Endodermal cell (in vitro differentiated cells): ENCODE measurements at regions not wholly inside any gene's neighbourhood (a gene's known extent, or its start where the extent isn't known, plus 50 kb on each side); places are given as distances from the start of the nearest gene placed in this dataset.

ENCODE experiments used
- DNase-seq: peaks from one replicate; pipeline ENCODE4 v3.0.0-alpha.2; 2017
- H3K27ac ChIP-seq: 2 replicates; pipeline ENCODE4 v1.5.1; 2013; ENCODE audit warnings: mild to moderate bottlenecking, low read depth, low read length, moderate library complexity
- H3K27me3 ChIP-seq: 2 replicates; pipeline ENCODE4 v1.6.1; 2013; ENCODE audit warnings: mild to moderate bottlenecking, low read length, moderate library complexity; ENCODE audit not compliant: insufficient read depth, control insufficient read depth, poor library complexity, severe bottlenecking
- H3K36me3 ChIP-seq: 2 replicates; pipeline ENCODE4 v1.7.0; 2013; ENCODE audit warnings: mild to moderate bottlenecking, low read length, moderate library complexity; ENCODE audit not compliant: control insufficient read depth, insufficient read depth
- H3K4me1 ChIP-seq: one replicate; pipeline ENCODE4 v1.7.0; 2013; ENCODE audit warnings: low read length; ENCODE audit not compliant: control insufficient read depth, insufficient read depth
- H3K4me3 ChIP-seq: 2 replicates; pipeline ENCODE4 v1.5.1; 2013; ENCODE audit warnings: mild to moderate bottlenecking, low read length, moderate library complexity
- H3K9ac ChIP-seq: 2 replicates; pipeline ENCODE4 v1.6.1; 2013; ENCODE audit warnings: mild to moderate bottlenecking, low read length, moderate library complexity; ENCODE audit not compliant: poor library complexity, severe bottlenecking; ENCODE audit errors: extremely low read depth
- H3K9me3 ChIP-seq: 2 replicates; pipeline ENCODE4 v1.6.1; 2013; ENCODE audit warnings: mild to moderate bottlenecking, low read length, moderate library complexity; ENCODE audit not compliant: control insufficient read depth
- H3K27ac Mint-ChIP-seq: 2 replicates; pipeline ENCODE4 v1.8.0; 2020; ENCODE audit warnings: mixed read lengths
- H3K27me3 Mint-ChIP-seq: 2 replicates; pipeline ENCODE4 v1.8.0; 2021; ENCODE audit warnings: mild to moderate bottlenecking, mixed read lengths; ENCODE audit not compliant: insufficient read depth
- H3K36me3 Mint-ChIP-seq: 2 replicates; pipeline ENCODE4 v1.8.0; 2020; ENCODE audit warnings: low read depth, mixed read lengths
- H3K4me1 Mint-ChIP-seq: 2 replicates; pipeline ENCODE4 v1.8.0; 2020; ENCODE audit warnings: mixed read lengths
- H3K4me3 Mint-ChIP-seq: 2 replicates; pipeline ENCODE4 v1.8.0; 2020; ENCODE audit warnings: mild to moderate bottlenecking, moderate library complexity, mixed read lengths
- H3K9me3 Mint-ChIP-seq: 2 replicates; pipeline ENCODE4 v1.8.0; 2020; ENCODE audit warnings: mild to moderate bottlenecking, mixed read lengths
- CTCF ChIP-seq: fragments of 200-600 bp; sonication (generic); conservative IDR thresholded peaks from 2 replicates; pipeline ENCODE4 v1.5.0; 2021; ENCODE audit warnings: antibody characterized with exemption, mild to moderate bottlenecking
- WGBS, 2 experiments: methylation state at CpG; one replicate each; pipeline versions ENCODE4 v1.1.5 to v1.1.7; 2013; ENCODE audit warnings: missing lambda C conversion rate in 2 of 2, mixed read lengths in 1 of 2; ENCODE audit not compliant: insufficient coverage in 1 of 2, insufficient read length in 1 of 2; 5-methylcytosine and 5-hydroxymethylcytosine counted together

- no peaks in the 10 kb centered on the region for H3K27me3 ChIP-seq
- H3K27ac ChIP-seq: no peak overlapping the region
- Mint-ChIP-seq H3K4me3 (no peak overlapping the region), H3K4me1 (no peaks in the 10 kb centered on the region), H3K9me3 (peaks cover 80% of the 10 kb centered on the region), H3K27me3 (no peaks in the 10 kb centered on the region), H3K27ac (no peak overlapping the region), H3K36me3 (no peaks in the 10 kb centered on the region)
- WGBS, 2 experiments: 53% methylated on average over 2 of the region's 3 CpGs; no CpG with 5 or more reads in 1 of the 2 experiments
- H3K9ac ChIP-seq: no peak overlapping the region
- no peak overlapping the region for H3K4me3 ChIP-seq
- H3K36me3 ChIP-seq: no peaks in the 10 kb centered on the region
- no peak for DNase-seq
- no peak for TF ChIP-seq CTCF
- peaks cover 66% of the 10 kb centered on the region for H3K9me3 ChIP-seq
- H3K4me1 ChIP-seq: no peaks in the 10 kb centered on the region
These were observed 150.8 kb upstream of the TUBA3C start for GRCh38 chr13:19332378-19332777.

- DNase-seq: no peak
- H3K4me3 ChIP-seq: no peak overlapping the region
- no peak overlapping the region for H3K27ac ChIP-seq
- no peak overlapping the region for H3K4me3 Mint-ChIP-seq
- no peaks in the 10 kb centered on the region for H3K27me3 Mint-ChIP-seq
- H3K9me3 ChIP-seq: peaks cover 65% of the 10 kb centered on the region
- no peak overlapping the region for H3K9ac ChIP-seq
- no peaks in the 10 kb centered on the region for H3K27me3 ChIP-seq
- no peaks in the 10 kb centered on the region for H3K36me3 ChIP-seq
- no peaks in the 10 kb centered on the region for H3K36me3 Mint-ChIP-seq
- no peaks in the 10 kb centered on the region for H3K4me1 ChIP-seq
- H3K4me1 Mint-ChIP-seq: no peaks in the 10 kb centered on the region
- TF ChIP-seq CTCF: no peak
- H3K9me3 Mint-ChIP-seq: peaks cover 80% of the 10 kb centered on the region
- 57% methylated on average over 3 of the region's 3 CpGs; no CpG with 5 or more reads in 1 of the 2 experiments for WGBS, 2 experiments
- H3K27ac Mint-ChIP-seq: no peak overlapping the region
These were observed 147.7 kb upstream of the TUBA3C start for GRCh38 chr13:19329365-19329764.

GRCh38 chr13:19324325-19324724, 142.7 kb upstream of the TUBA3C start:
- Histone ChIP-seq H3K36me3 (no peaks in the 10 kb centered on the region), H3K9ac (no peak overlapping the region), H3K27me3 (no peaks in the 10 kb centered on the region), H3K9me3 (peaks cover 82% of the 10 kb centered on the region), H3K27ac (no peak overlapping the region), H3K4me3 (no peak overlapping the region), H3K4me1 (no peaks in the 10 kb centered on the region)
- H3K27ac Mint-ChIP-seq: no peak overlapping the region
- no peak for DNase-seq
- no peak for TF ChIP-seq CTCF
- no peaks in the 10 kb centered on the region for H3K4me1 Mint-ChIP-seq
- H3K36me3 Mint-ChIP-seq: no peaks in the 10 kb centered on the region
- no peaks in the 10 kb centered on the region for H3K27me3 Mint-ChIP-seq
- H3K9me3 Mint-ChIP-seq: peaks cover 77% of the 10 kb centered on the region
- no peak overlapping the region for H3K4me3 Mint-ChIP-seq
